GM18867 (cell line): ENCODE measurements at regions not wholly inside any gene's neighbourhood (a gene's known extent, or its start where the extent isn't known, plus 50 kb on each side); places are given as distances from the start of the nearest gene placed in this dataset.

Experiments
- ATAC-seq: cut with Tn5 transposase; IDR thresholded peaks from one replicate; pipeline ENCODE4 v1.9.1; 2021; ENCODE audit warnings: mild to moderate bottlenecking, moderate library complexity; ENCODE audit not compliant: unreplicated experiment

DNA sequence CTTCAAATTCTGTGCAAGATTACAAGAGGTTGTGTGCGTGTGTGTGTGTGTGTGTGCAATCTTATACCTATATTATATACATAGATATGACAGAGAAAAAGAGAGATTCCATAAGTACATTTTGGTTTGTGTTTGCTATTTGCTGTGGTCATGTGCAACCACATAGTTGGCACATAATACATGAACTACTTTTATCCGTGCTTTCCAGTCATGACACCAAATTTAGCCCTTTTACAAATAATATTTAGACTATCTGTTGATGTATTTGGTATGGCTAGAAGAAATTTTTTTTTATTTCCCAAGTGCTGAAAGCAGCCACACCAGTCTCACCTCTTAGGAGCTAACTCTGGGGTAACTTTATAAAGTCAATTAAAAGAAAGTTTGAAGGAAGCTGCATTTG, 63.5 kb upstream of the EGFR start:
- no peak for ATAC-seq

- ATAC-seq, result no peak
These were observed 63.0 kb upstream of the EGFR start for GRCh38 chr7:54955696-54956420.

DNA sequence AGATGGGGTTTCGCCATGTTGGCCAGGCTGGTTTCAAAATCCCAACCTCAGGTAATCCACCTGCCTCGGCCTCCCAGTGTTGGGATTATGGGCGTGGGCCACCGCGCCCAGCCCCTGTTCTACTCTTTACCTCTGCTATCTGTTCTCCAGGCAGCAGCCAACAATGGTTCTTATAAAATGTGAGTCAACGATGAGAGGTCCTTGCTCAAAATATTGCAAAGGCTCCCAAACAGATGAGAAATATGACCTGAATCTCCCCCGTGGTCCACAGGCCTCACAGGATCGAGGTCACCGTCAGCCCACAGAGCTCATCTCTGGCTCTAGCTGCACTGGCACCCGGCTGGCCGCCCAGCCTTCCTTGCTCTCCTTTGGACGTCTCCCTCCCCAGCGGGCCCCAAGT, 62.0 kb upstream of the EGFR start:
- ATAC-seq, result no peak

DNA sequence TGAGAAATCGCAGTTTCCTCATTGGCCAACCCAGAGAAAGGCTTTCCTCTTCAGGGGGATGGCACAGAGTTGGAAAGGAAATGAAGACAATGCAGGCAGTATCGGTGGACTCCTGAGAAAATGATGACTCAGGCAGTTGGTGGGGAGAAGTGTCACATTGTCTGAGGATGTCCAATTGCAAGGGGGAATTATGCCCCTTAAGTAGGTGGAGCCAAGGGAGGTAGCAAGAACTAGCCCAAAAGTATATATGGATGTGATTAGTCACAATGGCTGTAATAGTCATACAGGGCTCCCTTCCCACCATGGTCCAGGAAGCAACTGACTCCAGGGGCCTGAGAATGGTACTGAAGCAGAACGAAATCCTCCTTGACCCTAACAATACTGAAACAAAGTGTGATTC, 58.3 kb upstream of the EGFR start:
- ATAC-seq, result no peak

GRCh38 chr7:54961391-54961790, 57.4 kb upstream of the EGFR start:
- ATAC-seq, result no peak

DNA sequence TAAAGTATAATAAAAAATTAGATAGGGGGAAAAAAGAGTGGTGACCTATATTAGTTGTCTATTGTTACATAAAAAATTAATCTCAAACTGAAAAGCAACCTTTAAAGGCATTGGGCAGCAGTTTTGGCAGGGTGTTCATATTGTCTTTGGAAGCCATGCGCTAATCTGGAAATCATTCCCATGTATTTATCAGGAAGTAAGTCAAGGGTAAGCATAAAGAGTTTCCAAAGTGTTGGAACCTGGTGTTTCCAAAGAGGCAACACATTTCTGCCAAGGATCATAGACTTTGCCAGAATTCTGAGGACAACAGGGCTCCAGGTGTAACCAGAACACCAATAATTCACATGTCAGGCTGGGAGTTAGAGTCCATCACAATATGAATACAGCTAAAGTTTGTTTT, 55.7 kb upstream of the EGFR start:
- no peak for ATAC-seq

DNA sequence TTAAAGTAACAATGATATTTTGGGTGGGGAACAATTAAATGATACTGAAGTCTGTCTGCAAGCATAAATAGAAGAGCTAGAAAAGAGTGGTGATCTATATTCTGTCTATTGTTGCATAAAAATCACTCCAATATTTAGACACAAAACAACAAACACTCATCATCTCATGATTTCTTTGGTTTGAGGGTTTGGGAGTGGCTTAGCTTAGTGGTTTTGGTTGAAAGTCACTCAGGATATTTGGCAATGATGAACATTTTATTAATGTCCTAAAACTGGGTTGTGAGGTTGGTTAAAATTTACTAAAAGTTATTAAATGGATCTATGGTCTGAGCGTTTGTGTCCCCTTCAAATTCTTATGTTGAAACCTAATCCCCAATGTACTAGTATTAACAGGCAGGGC, 54.7 kb upstream of the EGFR start:
- no peak for ATAC-seq

- ATAC-seq, result no peak
These were observed 51.4 kb upstream of the EGFR start for GRCh38 chr7:54967377-54967776.

DNA sequence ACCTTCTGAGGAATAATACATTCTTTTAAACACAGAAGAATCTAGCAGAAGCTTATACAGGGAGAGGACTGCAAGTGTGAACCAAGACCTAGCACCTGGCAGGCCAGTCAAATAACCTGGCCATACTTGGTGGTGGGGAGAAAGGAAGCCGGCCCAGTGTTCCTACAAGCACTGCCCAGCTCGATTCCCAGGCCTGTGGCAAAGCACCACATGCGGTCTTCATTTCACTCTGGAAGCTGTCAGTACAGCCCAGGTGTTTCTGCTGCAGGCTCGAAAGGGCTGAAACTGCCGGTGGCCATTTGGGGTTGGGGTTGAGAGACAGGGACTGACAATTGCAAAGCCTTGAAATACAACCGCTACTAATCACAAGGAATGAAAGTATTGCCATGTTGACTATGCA, 50.8 kb upstream of the EGFR start:
- no peak for ATAC-seq
